Vagina (tissue), 2 donors: ENCODE measurements at regions not wholly inside any gene's neighbourhood (a gene's known extent, or its start where the extent isn't known, plus 50 kb on each side); places are given as distances from the start of the nearest gene placed in this dataset.

Source experiments
- DNase-seq, 2 donors: peaks; one replicate each; pipeline ENCODE4 v3.0.0-alpha.2; 2017; ENCODE audit errors: extremely low spot score in 2 of 2
- H3K27ac ChIP-seq: fragments of 200-600 bp; sonication (generic); one replicate; pipeline ENCODE4 v1.5.1; 2019
- H3K27me3 ChIP-seq: fragments of 200-600 bp; sonication (generic); one replicate; pipeline ENCODE4 v1.5.1; 2019
- H3K36me3 ChIP-seq, 2 donors: fragments of 200-600 bp; sonication (generic); one replicate each; pipeline ENCODE4 v1.5.1; 2017 to 2019
- H3K4me1 ChIP-seq: fragments of 200-600 bp; sonication (generic); one replicate; pipeline ENCODE4 v1.5.1; 2019
- H3K4me3 ChIP-seq, 2 donors: fragments of 200-600 bp; sonication (generic); 1 replicate in 1 of 2; 2 replicates in 1 of 2; pipeline ENCODE4 v1.5.1; 2016 to 2019
- H3K9me3 ChIP-seq: fragments of 200-600 bp; sonication (generic); one replicate; pipeline ENCODE4 v1.5.1; 2019
- CTCF ChIP-seq, 3 experiments: fragments of 450-650 bp in 2 of 3; fragments of 200-600 bp in 1 of 3; sonication (generic) in 1 of 3; IDR thresholded peaks; one replicate each; pipeline ENCODE4 v1.5.1; 2017 to 2019; ENCODE audit warnings: antibody characterized with exemption in 3 of 3, mild to moderate bottlenecking in 2 of 3, moderate library complexity in 2 of 3
- POLR2A ChIP-seq, 2 donors: fragments of 450-650 bp; IDR thresholded peaks; one replicate each; pipeline ENCODE4 v1.6.1; 2017; ENCODE audit warnings: antibody characterized with exemption in 2 of 2, mild to moderate bottlenecking in 2 of 2, moderate library complexity in 2 of 2
- POLR2AphosphoS5 ChIP-seq, 2 donors: sonication (generic); formaldehyde crosslinking; IDR thresholded peaks; one replicate each; pipeline ENCODE4 v1.9.0; 2017; ENCODE audit warnings: antibody characterized with exemption in 2 of 2, mild to moderate bottlenecking in 2 of 2, low read depth in 1 of 2; ENCODE audit not compliant: insufficient read depth in 1 of 2
- intact Hi-C: fragments of 100-400 bp; cut with DNase I; formaldehyde crosslinking; loops from one replicate; pipeline ENCODE4 v1.15.1; 2023

DNA sequence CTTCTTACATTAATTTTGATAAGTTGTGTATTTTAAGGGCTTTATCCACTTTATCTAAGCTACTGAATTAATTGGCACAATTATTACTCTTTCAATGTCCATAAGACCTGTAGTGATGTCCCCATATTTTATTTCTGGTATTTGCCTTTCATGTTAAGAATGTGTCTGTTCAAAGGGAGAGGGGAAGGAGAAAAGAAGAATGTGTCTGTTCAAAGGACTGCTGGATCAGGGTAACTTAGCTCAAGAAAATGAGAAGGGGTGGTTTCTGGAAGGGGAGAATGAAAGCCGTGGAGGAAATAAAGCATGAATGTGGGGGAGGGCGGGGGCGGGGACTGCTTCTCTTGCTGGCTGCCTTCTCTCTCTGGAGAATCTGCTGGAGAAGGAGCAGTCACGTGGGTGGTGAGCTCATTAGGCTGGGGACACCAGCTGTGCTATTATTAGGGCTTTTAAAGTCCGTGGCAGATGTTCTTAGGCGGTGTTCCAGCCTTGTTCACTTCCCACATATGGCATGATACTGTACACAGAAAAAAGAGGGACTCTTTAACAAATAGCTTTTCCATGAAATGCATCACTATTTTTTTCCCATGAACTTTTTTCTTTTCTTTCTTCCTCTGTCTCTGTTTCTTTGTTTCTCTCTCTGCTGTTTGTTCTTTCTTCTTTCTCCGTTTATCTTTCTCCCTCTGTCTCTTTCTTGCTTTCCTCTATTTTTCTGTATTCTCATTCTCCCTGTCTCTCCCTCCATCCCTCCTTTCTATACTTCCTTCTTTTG lies 63.7 kb upstream of the ULK4 start:
- intact Hi-C loops, result loop anchor here (5.0 kb wide), 1 partner anchor 42 kb away; no protein-coding TSS in a partner anchor
- TF ChIP-seq POLR2AphosphoS5 (IDR thresholded peaks at IDR 0.05; ENCODE audit: insufficient read depth in 1 of 2, low read depth in 1 of 2) (peak; percentile 6 to 97), CTCF (IDR thresholded peaks at IDR 0.05) (no peak), POLR2A (IDR thresholded peaks at IDR 0.05) (no peak)
- peaks cover 65% of the 10 kb centered on the region for H3K4me1 ChIP-seq
- H3K27ac ChIP-seq, result peak overlapping the region; percentile 79
- H3K4me3 ChIP-seq, result peak overlapping the region; percentile 4 to 8
- peak in 1 of 2 donors; percentile 98 for DNase-seq
- no peaks in the 10 kb centered on the region for H3K9me3 ChIP-seq
- no peaks in the 10 kb centered on the region for H3K36me3 ChIP-seq
- no peaks in the 10 kb centered on the region for H3K27me3 ChIP-seq

DNA sequence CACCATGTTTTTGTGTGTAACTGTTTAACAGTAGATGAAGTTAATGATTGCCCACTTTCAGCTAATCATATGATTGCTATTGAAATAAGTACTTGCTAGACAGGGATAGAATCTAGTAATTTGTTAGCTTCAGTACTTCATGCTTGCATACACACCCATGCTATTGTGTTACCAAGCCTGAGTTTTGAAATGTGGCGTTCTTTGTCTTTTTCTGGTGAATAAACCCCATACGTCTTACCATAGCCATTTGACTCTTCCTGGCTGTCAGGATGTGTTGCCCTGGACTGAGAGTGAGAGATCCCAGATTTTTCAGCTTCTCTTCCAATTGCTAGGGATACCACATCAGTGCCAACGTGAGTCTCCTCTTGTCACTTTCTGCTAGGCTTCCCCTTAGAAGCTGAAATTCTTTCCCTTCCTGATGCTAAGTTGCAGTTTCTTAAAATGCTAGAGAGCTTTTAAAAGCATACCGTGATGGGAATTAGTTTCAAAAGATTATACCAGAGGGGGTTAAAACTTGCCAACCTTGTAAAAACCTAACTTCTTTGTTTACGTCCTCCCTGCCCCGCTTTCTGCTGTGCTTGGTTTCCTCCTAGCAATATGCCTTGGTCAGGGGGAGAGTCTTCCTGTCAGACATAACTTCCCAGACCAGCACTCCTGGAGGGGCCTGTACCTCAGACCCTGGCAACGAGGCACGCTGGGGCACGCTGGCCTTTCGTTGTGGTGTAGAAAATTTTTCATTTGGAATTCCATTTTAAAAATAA lies 62.9 kb upstream of the ULK4 start:
- Histone ChIP-seq H3K9me3 (no peaks in the 10 kb centered on the region), H3K4me1 (peaks cover 73% of the 10 kb centered on the region), H3K27ac (peak overlapping the region; percentile 79), H3K36me3 (no peaks in the 10 kb centered on the region), H3K27me3 (no peaks in the 10 kb centered on the region), H3K4me3 (peak overlapping the region in 1 of 2 donors; percentile 8)
- TF ChIP-seq CTCF (IDR thresholded peaks at IDR 0.05) (no peak), POLR2AphosphoS5 (IDR thresholded peaks at IDR 0.05; ENCODE audit: insufficient read depth in 1 of 2, low read depth in 1 of 2) (no peak)
- DNase-seq, result no peak
- intact Hi-C loops, result loop anchor here (5.0 kb wide), 1 partner anchor 43 kb away; no protein-coding TSS in a partner anchor

GRCh38 chr3:42023380-42023779 lies 61.5 kb upstream of the ULK4 start:
- Histone ChIP-seq H3K4me3 (no peak overlapping the region), H3K4me1 (peaks cover 87% of the 10 kb centered on the region), H3K27me3 (no peaks in the 10 kb centered on the region), H3K9me3 (no peaks in the 10 kb centered on the region), H3K36me3 (no peaks in the 10 kb centered on the region), H3K27ac (peak overlapping the region; percentile 79)
- intact Hi-C loops, result no loop called here
- TF ChIP-seq POLR2AphosphoS5 (IDR thresholded peaks at IDR 0.05; ENCODE audit: insufficient read depth in 1 of 2, low read depth in 1 of 2) (no peak), CTCF (IDR thresholded peaks at IDR 0.05) (no peak), POLR2A (IDR thresholded peaks at IDR 0.05) (no peak)
- DNase-seq, result no peak

- TF ChIP-seq POLR2AphosphoS5 (IDR thresholded peaks at IDR 0.05; ENCODE audit: insufficient read depth in 1 of 2, low read depth in 1 of 2) (no peak), POLR2A (IDR thresholded peaks at IDR 0.05) (no peak), CTCF (IDR thresholded peaks at IDR 0.05) (no peak)
- Histone ChIP-seq H3K27me3 (no peaks in the 10 kb centered on the region), H3K36me3 (no peaks in the 10 kb centered on the region), H3K4me3 (no peak overlapping the region), H3K27ac (no peak overlapping the region), H3K9me3 (no peaks in the 10 kb centered on the region), H3K4me1 (peaks cover 89% of the 10 kb centered on the region)
- intact Hi-C loops, result no loop called here
- no peak for DNase-seq
Observed at GRCh38 chr3:42022355-42022754, 60.5 kb upstream of the ULK4 start.
